ENCODE measurements at regions not wholly inside any gene's neighbourhood (a gene's known extent, or its start where the extent isn't known, plus 50 kb on each side); places are given as distances from the start of the nearest gene placed in this dataset.
"Not testable (repeated sequence)": the region's sequence is repeated elsewhere in the genome, so short reads cannot be mapped to it uniquely, and the experiment has no call there.

- TF ChIP-seq CTCF (IDR thresholded peaks at IDR 0.05; ENCODE audit: insufficient read depth, low read length); REST (IDR thresholded peaks at IDR 0.05; ENCODE audit: insufficient replicate concordance, low read depth); SPI1 (IDR thresholded peaks at IDR 0.05; ENCODE audit: borderline replicate concordance, low read depth); POLR2AphosphoS5 (IDR thresholded peaks at IDR 0.05; ENCODE audit: low read depth); GABPA (IDR thresholded peaks at IDR 0.05; ENCODE audit: low read depth): not testable (repeated sequence)
These were observed 77.4 kb upstream of the PARD3 start for GRCh38 chr10:34892521-34892920.

All from HL-60 (cell line).